ENCODE measurements at regions not wholly inside any gene's neighbourhood (a gene's known extent, or its start where the extent isn't known, plus 50 kb on each side); places are given as distances from the start of the nearest gene placed in this dataset.

DNA sequence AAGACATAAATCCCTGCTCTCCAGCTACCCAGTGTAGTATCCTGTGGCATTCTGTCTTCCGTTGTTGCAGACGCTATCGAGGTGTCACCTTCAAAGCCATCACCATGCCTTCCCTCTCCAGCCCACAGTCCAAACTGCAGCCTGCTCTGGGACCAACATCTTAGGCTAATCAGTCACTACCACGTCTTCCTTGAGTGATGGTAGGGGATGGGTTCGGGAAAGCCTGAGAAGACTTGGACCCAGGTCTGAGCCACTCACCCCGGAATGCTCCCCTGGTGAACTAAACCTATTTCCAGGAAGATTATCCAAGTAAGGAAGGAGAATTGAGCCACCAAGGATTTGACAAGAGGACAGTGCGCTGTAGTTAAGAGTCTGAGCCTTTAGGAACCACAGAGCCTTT is 52.9 kb upstream of the IRX1 start:
- TF ChIP-seq, protein P1, sequence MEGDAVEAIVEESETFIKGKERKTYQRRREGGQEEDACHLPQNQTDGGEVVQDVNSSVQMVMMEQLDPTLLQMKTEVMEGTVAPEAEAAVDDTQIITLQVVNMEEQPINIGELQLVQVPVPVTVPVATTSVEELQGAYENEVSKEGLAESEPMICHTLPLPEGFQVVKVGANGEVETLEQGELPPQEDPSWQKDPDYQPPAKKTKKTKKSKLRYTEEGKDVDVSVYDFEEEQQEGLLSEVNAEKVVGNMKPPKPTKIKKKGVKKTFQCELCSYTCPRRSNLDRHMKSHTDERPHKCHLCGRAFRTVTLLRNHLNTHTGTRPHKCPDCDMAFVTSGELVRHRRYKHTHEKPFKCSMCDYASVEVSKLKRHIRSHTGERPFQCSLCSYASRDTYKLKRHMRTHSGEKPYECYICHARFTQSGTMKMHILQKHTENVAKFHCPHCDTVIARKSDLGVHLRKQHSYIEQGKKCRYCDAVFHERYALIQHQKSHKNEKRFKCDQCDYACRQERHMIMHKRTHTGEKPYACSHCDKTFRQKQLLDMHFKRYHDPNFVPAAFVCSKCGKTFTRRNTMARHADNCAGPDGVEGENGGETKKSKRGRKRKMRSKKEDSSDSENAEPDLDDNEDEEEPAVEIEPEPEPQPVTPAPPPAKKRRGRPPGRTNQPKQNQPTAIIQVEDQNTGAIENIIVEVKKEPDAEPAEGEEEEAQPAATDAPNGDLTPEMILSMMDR (IDR thresholded peaks at IDR 0.05; ENCODE audit: unreplicated experiment), result no peak
- no peak overlapping the region for H3K4me3 Mint-ChIP-seq (ENCODE audit: low read depth)
- peaks cover 18% of the 10 kb centered on the region for H3K27me3 Mint-ChIP-seq
- DNase-seq (ENCODE audit: low spot score, unreplicated experiment), result no peak
- H3K9me3 Mint-ChIP-seq (ENCODE audit: low read depth), result no peaks in the 10 kb centered on the region
- H3K27ac Mint-ChIP-seq, result no peak overlapping the region
- peaks cover 5% of the 10 kb centered on the region for H3K4me1 Mint-ChIP-seq (ENCODE audit: low read depth)
- no peaks in the 10 kb centered on the region for H3K36me3 Mint-ChIP-seq (ENCODE audit: insufficient read depth)

DNA sequence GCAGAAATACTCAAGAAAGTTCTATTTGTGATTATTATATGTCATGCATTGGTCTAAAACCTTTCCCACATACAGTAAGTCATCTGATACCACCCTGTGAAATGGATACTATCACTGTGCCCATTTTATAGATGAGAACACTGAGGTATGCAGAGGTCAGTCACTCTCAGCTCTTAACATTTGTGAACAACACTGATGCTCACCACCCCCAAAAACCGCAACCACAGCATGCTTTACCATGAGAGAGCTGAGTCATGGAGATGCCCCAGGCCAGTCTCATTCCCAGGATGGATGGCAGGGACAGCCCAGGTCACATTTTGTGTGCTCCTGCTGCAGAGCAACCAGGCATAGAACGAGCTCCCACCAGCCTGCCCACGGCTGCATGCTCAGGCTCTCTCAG is 53.5 kb upstream of the IRX1 start:
- Mint-ChIP-seq H3K4me1 (ENCODE audit: low read depth) (peaks cover 5% of the 10 kb centered on the region), H3K9me3 (ENCODE audit: low read depth) (peaks cover 3% of the 10 kb centered on the region), H3K36me3 (ENCODE audit: insufficient read depth) (no peaks in the 10 kb centered on the region), H3K27ac (no peak overlapping the region), H3K4me3 (ENCODE audit: low read depth) (no peak overlapping the region), H3K27me3 (peaks cover 22% of the 10 kb centered on the region)
- TF ChIP-seq, protein P1 (IDR thresholded peaks at IDR 0.05; ENCODE audit: unreplicated experiment), result no peak
- no peak for DNase-seq (ENCODE audit: low spot score, unreplicated experiment)

DNA sequence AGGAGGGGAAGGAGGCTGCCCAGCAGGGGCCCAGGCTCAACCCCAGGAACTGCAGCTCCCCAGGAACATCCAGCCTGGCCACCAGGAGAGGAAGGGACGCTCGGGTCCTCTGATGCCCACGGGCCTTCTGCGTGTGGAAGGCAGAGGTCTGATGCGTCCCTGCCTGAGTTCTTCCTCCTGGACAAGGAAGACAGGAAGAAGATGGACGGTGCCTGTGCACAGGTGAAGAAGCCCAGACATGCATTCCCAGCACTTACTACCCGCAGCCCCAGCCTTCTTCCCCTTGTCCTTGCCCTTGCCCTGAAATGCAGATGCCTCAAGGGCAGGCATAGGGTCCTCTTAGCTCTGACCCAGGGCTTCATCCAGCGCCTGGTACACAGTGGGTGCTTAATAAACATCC is 56.7 kb upstream of the IRX1 start:
- Mint-ChIP-seq H3K4me1 (ENCODE audit: low read depth) (no peaks in the 10 kb centered on the region), H3K9me3 (ENCODE audit: low read depth) (peaks cover 7% of the 10 kb centered on the region), H3K27ac (no peak overlapping the region), H3K4me3 (ENCODE audit: low read depth) (no peak overlapping the region), H3K36me3 (ENCODE audit: insufficient read depth) (no peaks in the 10 kb centered on the region), H3K27me3 (peaks cover 11% of the 10 kb centered on the region)
- no peak for DNase-seq (ENCODE audit: low spot score, unreplicated experiment)
- TF ChIP-seq, protein P1 (IDR thresholded peaks at IDR 0.05; ENCODE audit: unreplicated experiment), result no peak

DNA sequence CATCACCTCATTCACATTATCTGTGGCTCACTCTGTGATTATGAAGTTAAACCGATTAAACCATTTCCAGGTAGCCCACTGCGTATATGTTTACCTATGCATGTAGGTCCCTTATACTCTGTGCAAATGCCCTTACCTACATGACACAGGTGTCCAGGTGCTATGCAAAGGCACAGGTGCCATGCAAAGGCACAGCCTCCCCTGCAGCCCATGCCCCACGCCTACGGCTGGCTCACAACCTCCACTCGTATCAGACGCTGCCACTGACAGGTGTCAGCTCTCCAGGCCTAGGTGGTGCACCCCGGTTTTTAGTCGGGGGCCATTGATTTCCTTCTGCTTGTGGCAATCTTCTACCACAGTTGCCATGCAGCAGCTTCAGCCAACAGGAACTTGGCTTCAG is 57.7 kb upstream of the IRX1 start:
- no peak overlapping the region for H3K4me3 Mint-ChIP-seq (ENCODE audit: low read depth)
- H3K4me1 Mint-ChIP-seq (ENCODE audit: low read depth), result no peaks in the 10 kb centered on the region
- peaks cover 7% of the 10 kb centered on the region for H3K27me3 Mint-ChIP-seq
- H3K9me3 Mint-ChIP-seq (ENCODE audit: low read depth), result peaks cover 7% of the 10 kb centered on the region
- no peak overlapping the region for H3K27ac Mint-ChIP-seq
- TF ChIP-seq, protein P1 (IDR thresholded peaks at IDR 0.05; ENCODE audit: unreplicated experiment), result no peak
- DNase-seq (ENCODE audit: low spot score, unreplicated experiment), result no peak
- H3K36me3 Mint-ChIP-seq (ENCODE audit: insufficient read depth), result no peaks in the 10 kb centered on the region

DNA sequence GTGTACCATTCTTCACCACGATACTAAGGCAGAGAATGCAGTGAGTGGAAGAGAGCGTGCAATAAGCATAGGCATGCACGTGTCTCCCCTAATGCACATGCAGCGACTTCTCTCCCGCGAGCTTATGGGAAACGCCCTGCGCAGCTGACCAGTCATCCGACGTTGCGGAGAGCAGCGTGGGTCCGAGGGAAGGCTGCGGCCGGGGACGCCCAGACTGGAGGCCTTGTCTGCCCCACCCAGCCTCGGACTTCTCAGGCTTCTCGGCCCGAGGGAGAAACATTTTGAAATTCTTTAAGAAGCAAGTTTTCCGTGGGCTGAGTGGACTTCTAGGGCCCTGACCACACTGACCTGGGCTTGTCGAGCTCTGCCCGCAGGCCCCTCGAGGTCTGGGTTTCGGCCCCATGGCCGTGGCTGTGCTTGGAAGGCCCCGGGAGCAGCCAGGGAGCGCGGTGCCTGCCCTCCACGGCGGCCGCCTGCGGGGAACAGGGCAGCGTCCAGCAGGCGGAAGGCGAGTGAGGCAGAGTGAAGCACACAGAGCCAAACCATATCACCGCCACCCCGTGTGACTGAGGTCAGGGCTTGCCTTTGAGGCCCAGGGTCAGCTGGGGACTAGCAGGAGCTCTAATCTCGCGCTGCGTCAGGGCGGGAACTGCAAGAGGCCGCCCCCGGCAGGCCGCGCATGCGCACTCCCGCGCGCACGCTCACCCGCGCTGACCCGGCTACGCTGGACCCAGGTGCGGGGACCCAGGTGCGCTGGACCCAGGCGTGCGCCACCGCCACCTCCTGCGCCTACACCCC is 60.0 kb upstream of the IRX1 start:
- H3K4me3 Mint-ChIP-seq (ENCODE audit: low read depth), result no peak overlapping the region
- H3K36me3 Mint-ChIP-seq (ENCODE audit: insufficient read depth), result no peaks in the 10 kb centered on the region
- H3K27ac Mint-ChIP-seq, result no peak overlapping the region
- TF ChIP-seq, protein P1 (IDR thresholded peaks at IDR 0.05; ENCODE audit: unreplicated experiment), result no peak
- no peak for DNase-seq (ENCODE audit: low spot score, unreplicated experiment)
- H3K27me3 Mint-ChIP-seq, result peaks cover 3% of the 10 kb centered on the region
- peaks cover 13% of the 10 kb centered on the region for H3K4me1 Mint-ChIP-seq (ENCODE audit: low read depth)
- H3K9me3 Mint-ChIP-seq (ENCODE audit: low read depth), result peaks cover 7% of the 10 kb centered on the region
